Hepatocyte (in vitro differentiated cells): ENCODE measurements at regions not wholly inside any gene's neighbourhood (a gene's known extent, or its start where the extent isn't known, plus 50 kb on each side); places are given as distances from the start of the nearest gene placed in this dataset.

Experiments
- EZH2 ChIP-seq: fragments of 200-600 bp; sonication (generic); IDR thresholded peaks from 2 replicates; pipeline ENCODE4 v1.6.1; 2016; ENCODE audit warnings: antibody characterized with exemption, mild to moderate bottlenecking, borderline replicate concordance
- TF ChIP-seq, protein P1 (sequence below): fragments of 200-600 bp; sonication (generic); IDR thresholded peaks from 2 replicates; pipeline ENCODE4 v1.5.1; 2016; ENCODE audit warnings: antibody characterized with exemption, mild to moderate bottlenecking; ENCODE audit not compliant: poor library complexity

DNA sequence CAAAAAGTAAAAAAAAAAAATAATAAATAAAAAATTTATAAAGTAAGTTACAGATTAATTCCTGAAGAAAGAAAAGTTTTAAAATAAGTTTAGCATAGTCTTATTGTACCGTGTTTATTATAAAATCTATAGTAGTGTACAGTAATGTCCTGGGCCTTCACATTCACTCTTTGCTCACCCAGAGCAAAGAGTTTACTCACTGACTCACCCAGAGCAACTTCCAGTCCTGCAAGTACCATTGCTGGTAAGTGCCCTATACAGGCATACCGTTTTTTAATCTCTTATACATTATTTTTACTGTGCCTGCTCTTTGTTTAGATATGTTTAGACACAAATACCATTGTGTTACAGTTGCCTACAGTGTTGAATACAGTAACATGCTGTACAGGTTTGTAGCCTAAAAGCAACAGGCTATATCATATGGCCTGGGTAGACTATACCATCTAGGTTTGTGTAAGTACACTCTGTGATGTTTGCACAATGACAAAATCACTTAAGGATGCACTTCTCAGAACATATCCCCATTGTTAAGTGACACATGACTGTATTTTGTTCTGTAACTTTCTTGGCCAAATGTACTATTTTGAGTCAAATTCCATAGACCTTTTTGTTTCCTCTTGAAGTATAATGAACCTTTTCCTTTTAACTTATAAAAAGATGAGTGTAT, 199.0 kb upstream of the NUDT6 start:
- TF ChIP-seq, protein P1, sequence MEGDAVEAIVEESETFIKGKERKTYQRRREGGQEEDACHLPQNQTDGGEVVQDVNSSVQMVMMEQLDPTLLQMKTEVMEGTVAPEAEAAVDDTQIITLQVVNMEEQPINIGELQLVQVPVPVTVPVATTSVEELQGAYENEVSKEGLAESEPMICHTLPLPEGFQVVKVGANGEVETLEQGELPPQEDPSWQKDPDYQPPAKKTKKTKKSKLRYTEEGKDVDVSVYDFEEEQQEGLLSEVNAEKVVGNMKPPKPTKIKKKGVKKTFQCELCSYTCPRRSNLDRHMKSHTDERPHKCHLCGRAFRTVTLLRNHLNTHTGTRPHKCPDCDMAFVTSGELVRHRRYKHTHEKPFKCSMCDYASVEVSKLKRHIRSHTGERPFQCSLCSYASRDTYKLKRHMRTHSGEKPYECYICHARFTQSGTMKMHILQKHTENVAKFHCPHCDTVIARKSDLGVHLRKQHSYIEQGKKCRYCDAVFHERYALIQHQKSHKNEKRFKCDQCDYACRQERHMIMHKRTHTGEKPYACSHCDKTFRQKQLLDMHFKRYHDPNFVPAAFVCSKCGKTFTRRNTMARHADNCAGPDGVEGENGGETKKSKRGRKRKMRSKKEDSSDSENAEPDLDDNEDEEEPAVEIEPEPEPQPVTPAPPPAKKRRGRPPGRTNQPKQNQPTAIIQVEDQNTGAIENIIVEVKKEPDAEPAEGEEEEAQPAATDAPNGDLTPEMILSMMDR = no peak
- TF ChIP-seq EZH2 = no peak
